SK-N-SH treated with all-trans-retinoic acid at 6 μM for 48 hours (cell line): ENCODE measurements at regions not wholly inside any gene's neighbourhood (a gene's known extent, or its start where the extent isn't known, plus 50 kb on each side); places are given as distances from the start of the nearest gene placed in this dataset.

Experiments
- ATAC-seq: fragments of 200-7000 bp; cut with Tn5 transposase; 3 replicates; pipeline ENCODE4 v1.9.1; 2020; ENCODE audit warnings: mild to moderate bottlenecking, moderate library complexity
- BACH2 ChIP-seq: fragments of 250-450 bp; sonication (Bioruptor Pico); IDR thresholded peaks from 2 replicates; pipeline ENCODE4 v1.9.0; 2021; ENCODE audit warnings: mild to moderate bottlenecking, borderline replicate concordance
- CREB5 ChIP-seq: fragments of 250-450 bp; sonication (Bioruptor Pico); IDR thresholded peaks from 2 replicates; pipeline ENCODE4 v1.5.1; 2020; ENCODE audit warnings: low read depth, mild to moderate bottlenecking, moderate library complexity
- CSDC2 ChIP-seq: fragments of 250-450 bp; sonication (Bioruptor Pico); IDR thresholded peaks from 2 replicates; pipeline ENCODE4 v1.5.0; 2020; ENCODE audit warnings: mild to moderate bottlenecking, moderate library complexity
- CSRNP3 ChIP-seq: fragments of 250-450 bp; sonication (Bioruptor Pico); IDR thresholded peaks from 2 replicates; pipeline ENCODE4 v1.5.1; 2021; ENCODE audit warnings: mild to moderate bottlenecking, moderate library complexity
- ESRRG ChIP-seq: fragments of 250-450 bp; sonication (Bioruptor Pico); IDR thresholded peaks from 2 replicates; pipeline ENCODE4 v1.6.1; 2021; ENCODE audit warnings: mild to moderate bottlenecking
- GLIS3 ChIP-seq: fragments of 250-450 bp; sonication (Bioruptor Pico); IDR thresholded peaks from 2 replicates; pipeline ENCODE4 v1.5.0; 2020; ENCODE audit warnings: mild to moderate bottlenecking, moderate library complexity
- ISL1 ChIP-seq: fragments of 250-450 bp; sonication (Bioruptor Pico); IDR thresholded peaks from 2 replicates; pipeline ENCODE4 v2.1.2; 2022; ENCODE audit warnings: mild to moderate bottlenecking, moderate library complexity
- OSR1 ChIP-seq: fragments of 250-450 bp; sonication (Bioruptor Pico); IDR thresholded peaks from 2 replicates; pipeline ENCODE4 v1.8.0; 2022; ENCODE audit warnings: moderate library complexity, mild to moderate bottlenecking, inconsistent platforms
- PPARA ChIP-seq: fragments of 250-450 bp; sonication (Bioruptor Pico); IDR thresholded peaks from 2 replicates; pipeline ENCODE4 v1.5.0; 2020; ENCODE audit warnings: mild to moderate bottlenecking, borderline replicate concordance
- RARB ChIP-seq: fragments of 250-450 bp; sonication (Bioruptor Pico); IDR thresholded peaks from 2 replicates; pipeline ENCODE4 v1.8.0; 2021; ENCODE audit warnings: mild to moderate bottlenecking, moderate library complexity
- SNAI2 ChIP-seq: fragments of 250-450 bp; sonication (Bioruptor Pico); IDR thresholded peaks from 2 replicates; pipeline ENCODE4 v1.5.0; 2020; ENCODE audit warnings: mild to moderate bottlenecking, moderate library complexity
- TCF4 ChIP-seq: fragments of 250-450 bp; sonication (Bioruptor Pico); IDR thresholded peaks from 2 replicates; pipeline ENCODE4 v1.8.0; 2021; ENCODE audit warnings: mild to moderate bottlenecking, moderate library complexity, borderline replicate concordance
- TOX ChIP-seq: fragments of 250-450 bp; sonication (Bioruptor Pico); IDR thresholded peaks from 2 replicates; pipeline ENCODE4 v1.8.0; 2021; ENCODE audit warnings: mild to moderate bottlenecking, moderate library complexity, borderline replicate concordance
- TSHZ2 ChIP-seq: fragments of 250-450 bp; sonication (Bioruptor Pico); IDR thresholded peaks from 2 replicates; pipeline ENCODE4 v1.5.0; 2020; ENCODE audit warnings: mild to moderate bottlenecking, moderate library complexity
- ZC3H10 ChIP-seq: fragments of 250-450 bp; sonication (Bioruptor Pico); IDR thresholded peaks from 2 replicates; pipeline ENCODE4 v1.5.1; 2021; ENCODE audit warnings: mild to moderate bottlenecking, moderate library complexity
- ZFP3 ChIP-seq: fragments of 250-450 bp; sonication (Bioruptor Pico); IDR thresholded peaks from 2 replicates; pipeline ENCODE4 v1.5.0; 2020; ENCODE audit warnings: mild to moderate bottlenecking, moderate library complexity
- ZFP30 ChIP-seq: fragments of 450-650 bp; formaldehyde crosslinking; IDR thresholded peaks from 2 replicates; pipeline ENCODE4 v1.5.0; 2022; ENCODE audit warnings: mild to moderate bottlenecking, moderate library complexity
- ZNF565 ChIP-seq: fragments of 450-650 bp; formaldehyde crosslinking; conservative IDR thresholded peaks from 2 replicates; pipeline ENCODE4 v1.5.0; 2020; ENCODE audit warnings: low read depth, mild to moderate bottlenecking, moderate library complexity
- ZNF8 ChIP-seq: fragments of 450-650 bp; formaldehyde crosslinking; IDR thresholded peaks from 2 replicates; pipeline ENCODE4 v1.5.0; 2020; ENCODE audit warnings: mild to moderate bottlenecking, moderate library complexity
- TF ChIP-seq, protein P1 (sequence below): fragments of 250-450 bp; sonication (Bioruptor Pico); IDR thresholded peaks from 2 replicates; pipeline ENCODE4 v1.8.0; 2020; ENCODE audit warnings: mild to moderate bottlenecking, moderate library complexity, borderline replicate concordance
- TF ChIP-seq, protein P2 (sequence below): fragments of 250-450 bp; sonication (Bioruptor Pico); IDR thresholded peaks from 2 replicates; pipeline ENCODE4 v1.8.0; 2021; ENCODE audit warnings: low read depth, mild to moderate bottlenecking, moderate library complexity, borderline replicate concordance

DNA sequence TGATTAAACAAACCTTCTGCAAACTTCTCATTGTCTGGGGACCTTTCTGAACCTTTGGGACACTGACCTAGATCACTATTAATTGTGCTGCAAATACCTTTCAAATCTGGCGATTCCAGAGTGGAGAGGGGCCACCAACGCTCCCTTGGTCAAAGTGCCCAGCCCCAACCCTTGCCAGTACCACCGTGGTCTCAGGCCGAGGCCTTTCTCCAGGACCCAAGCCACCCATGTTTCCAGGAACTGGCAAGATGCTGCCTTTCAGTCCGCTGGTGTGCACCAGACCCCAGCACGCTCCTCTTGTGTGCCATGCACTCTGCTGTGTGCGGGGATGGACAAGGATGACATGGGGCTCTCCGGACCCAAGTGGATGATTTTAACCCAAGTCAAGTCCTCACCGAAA lies 91.1 kb upstream of the MGMT start:
- ATAC-seq: no peak
- TF ChIP-seq TSHZ2: no peak
- no peak for TF ChIP-seq ZNF8 (CRISPR knock-in tag)
- TF ChIP-seq ESRRG (CRISPR knock-in tag): no peak
- TF ChIP-seq TCF4 (CRISPR knock-in tag): no peak
- no peak for TF ChIP-seq CREB5
- no peak for TF ChIP-seq TOX (CRISPR knock-in tag)
- TF ChIP-seq CSDC2 (CRISPR knock-in tag): no peak
- no peak for TF ChIP-seq ZFP30 (CRISPR knock-in tag)
- TF ChIP-seq OSR1 (CRISPR knock-in tag): no peak
- TF ChIP-seq CSRNP3 (CRISPR knock-in tag): no peak

DNA sequence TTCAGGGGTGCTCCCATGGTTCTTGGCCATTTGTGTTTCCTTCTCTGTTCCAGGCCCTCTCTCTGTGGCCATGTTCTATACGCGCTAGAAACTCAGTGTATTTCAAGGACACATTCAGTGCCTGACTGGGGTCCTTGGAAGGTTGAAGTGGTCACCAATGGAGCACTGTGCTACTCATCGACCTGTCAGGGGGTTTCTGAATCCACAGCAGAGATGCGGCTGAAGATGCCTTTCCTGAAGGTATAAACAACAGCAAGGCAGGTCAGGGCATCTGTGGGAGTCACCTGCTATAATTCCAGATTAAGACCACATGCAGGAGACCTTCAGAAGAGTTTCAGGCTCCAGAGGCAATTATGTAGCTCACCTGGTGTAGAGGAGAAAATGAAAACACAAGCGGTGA lies 86.8 kb upstream of the MGMT start:
- ATAC-seq: no peak
- TF ChIP-seq ZNF565 (no peak), CREB5 (no peak), ISL1 (no peak), ZFP3 (CRISPR knock-in tag) (no peak)

GRCh38 chr10:129381741-129382140 lies 85.3 kb upstream of the MGMT start:
- ATAC-seq: no peak
- no peak for TF ChIP-seq PPARA (CRISPR knock-in tag)
- no peak for TF ChIP-seq CSDC2 (CRISPR knock-in tag)
- TF ChIP-seq TCF4 (CRISPR knock-in tag): no peak
- TF ChIP-seq BACH2: no peak
- TF ChIP-seq CSRNP3 (CRISPR knock-in tag): no peak
- TF ChIP-seq TOX (CRISPR knock-in tag): no peak
- TF ChIP-seq, protein P1, sequence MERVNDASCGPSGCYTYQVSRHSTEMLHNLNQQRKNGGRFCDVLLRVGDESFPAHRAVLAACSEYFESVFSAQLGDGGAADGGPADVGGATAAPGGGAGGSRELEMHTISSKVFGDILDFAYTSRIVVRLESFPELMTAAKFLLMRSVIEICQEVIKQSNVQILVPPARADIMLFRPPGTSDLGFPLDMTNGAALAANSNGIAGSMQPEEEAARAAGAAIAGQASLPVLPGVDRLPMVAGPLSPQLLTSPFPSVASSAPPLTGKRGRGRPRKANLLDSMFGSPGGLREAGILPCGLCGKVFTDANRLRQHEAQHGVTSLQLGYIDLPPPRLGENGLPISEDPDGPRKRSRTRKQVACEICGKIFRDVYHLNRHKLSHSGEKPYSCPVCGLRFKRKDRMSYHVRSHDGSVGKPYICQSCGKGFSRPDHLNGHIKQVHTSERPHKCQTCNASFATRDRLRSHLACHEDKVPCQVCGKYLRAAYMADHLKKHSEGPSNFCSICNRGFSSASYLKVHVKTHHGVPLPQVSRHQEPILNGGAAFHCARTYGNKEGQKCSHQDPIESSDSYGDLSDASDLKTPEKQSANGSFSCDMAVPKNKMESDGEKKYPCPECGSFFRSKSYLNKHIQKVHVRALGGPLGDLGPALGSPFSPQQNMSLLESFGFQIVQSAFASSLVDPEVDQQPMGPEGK (CRISPR knock-in tag): no peak
- TF ChIP-seq RARB (CRISPR knock-in tag): no peak
- TF ChIP-seq ZNF565: no peak
- TF ChIP-seq ZC3H10 (CRISPR knock-in tag): no peak
- TF ChIP-seq, protein P2, sequence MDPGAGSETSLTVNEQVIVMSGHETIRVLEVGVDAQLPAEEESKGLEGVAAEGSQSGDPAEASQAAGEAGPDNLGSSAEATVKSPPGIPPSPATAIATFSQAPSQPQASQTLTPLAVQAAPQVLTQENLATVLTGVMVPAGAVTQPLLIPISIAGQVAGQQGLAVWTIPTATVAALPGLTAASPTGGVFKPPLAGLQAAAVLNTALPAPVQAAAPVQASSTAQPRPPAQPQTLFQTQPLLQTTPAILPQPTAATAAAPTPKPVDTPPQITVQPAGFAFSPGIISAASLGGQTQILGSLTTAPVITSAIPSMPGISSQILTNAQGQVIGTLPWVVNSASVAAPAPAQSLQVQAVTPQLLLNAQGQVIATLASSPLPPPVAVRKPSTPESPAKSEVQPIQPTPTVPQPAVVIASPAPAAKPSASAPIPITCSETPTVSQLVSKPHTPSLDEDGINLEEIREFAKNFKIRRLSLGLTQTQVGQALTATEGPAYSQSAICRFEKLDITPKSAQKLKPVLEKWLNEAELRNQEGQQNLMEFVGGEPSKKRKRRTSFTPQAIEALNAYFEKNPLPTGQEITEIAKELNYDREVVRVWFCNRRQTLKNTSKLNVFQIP (CRISPR knock-in tag): no peak
- no peak for TF ChIP-seq OSR1 (CRISPR knock-in tag)
- TF ChIP-seq TSHZ2: no peak
- no peak for TF ChIP-seq ZFP3 (CRISPR knock-in tag)
- TF ChIP-seq GLIS3 (CRISPR knock-in tag): no peak
- TF ChIP-seq ISL1: no peak
- TF ChIP-seq ZFP30 (CRISPR knock-in tag): no peak
- TF ChIP-seq SNAI2 (CRISPR knock-in tag): no peak
- TF ChIP-seq CREB5: no peak
